ENCODE measurements at regions not wholly inside any gene's neighbourhood (a gene's known extent, or its start where the extent isn't known, plus 50 kb on each side); places are given as distances from the start of the nearest gene placed in this dataset.

DNA sequence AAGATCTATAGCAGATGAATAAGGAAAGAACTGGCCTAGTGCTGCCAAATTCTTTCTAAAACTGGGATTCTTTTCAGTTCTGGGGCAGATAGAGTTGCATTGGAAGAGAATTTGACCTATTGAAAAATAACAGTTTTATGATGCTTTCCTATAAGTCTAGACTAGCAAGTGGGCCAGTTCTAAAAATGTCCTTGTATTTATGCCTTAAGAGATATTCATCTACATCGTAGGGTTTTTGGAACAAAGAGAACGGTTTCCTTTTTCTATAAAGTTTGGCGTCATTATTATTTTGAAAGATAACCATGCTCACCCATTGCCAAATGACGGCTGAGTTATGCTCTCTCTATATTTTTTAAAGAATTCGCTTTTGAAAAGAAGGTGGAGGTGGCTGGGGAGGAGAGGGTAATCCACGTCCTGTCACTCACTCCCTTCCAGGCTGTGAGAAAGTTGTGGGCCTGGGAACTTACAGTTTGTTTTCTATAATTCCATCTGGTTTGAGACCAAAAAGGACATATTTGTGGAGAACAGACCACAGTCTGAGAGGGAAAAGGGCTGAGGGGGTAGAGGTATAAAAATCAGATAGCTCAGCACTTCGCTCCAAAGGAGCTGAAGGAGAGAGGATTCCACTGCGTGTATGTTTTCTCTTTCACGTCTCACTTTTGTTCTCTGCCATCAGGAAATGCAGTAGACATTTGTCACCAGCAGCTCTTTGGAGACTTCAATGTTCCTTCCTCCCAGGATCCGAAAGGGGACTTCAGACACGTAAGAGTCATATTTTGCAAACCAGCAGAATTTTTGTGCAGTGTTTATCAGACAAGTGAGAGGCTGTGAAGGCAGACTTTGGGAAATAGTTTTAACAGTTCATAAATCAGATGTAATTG lies 281.9 kb upstream of the FN1 start:
- H3K27ac ChIP-seq, result peak overlapping the region; percentile 29 to 68
- TF ChIP-seq POLR2AphosphoS5 (IDR thresholded peaks at IDR 0.05) (no peak), POLR2A (IDR thresholded peaks at IDR 0.05) (no peak)
- TF ChIP-seq, protein P1, sequence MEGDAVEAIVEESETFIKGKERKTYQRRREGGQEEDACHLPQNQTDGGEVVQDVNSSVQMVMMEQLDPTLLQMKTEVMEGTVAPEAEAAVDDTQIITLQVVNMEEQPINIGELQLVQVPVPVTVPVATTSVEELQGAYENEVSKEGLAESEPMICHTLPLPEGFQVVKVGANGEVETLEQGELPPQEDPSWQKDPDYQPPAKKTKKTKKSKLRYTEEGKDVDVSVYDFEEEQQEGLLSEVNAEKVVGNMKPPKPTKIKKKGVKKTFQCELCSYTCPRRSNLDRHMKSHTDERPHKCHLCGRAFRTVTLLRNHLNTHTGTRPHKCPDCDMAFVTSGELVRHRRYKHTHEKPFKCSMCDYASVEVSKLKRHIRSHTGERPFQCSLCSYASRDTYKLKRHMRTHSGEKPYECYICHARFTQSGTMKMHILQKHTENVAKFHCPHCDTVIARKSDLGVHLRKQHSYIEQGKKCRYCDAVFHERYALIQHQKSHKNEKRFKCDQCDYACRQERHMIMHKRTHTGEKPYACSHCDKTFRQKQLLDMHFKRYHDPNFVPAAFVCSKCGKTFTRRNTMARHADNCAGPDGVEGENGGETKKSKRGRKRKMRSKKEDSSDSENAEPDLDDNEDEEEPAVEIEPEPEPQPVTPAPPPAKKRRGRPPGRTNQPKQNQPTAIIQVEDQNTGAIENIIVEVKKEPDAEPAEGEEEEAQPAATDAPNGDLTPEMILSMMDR (IDR thresholded peaks at IDR 0.05), result no peak
- H3K27me3 ChIP-seq, result no peaks in the 10 kb centered on the region
- H3K36me3 ChIP-seq, result no peaks in the 10 kb centered on the region
- H3K4me3 ChIP-seq, result no peak overlapping the region
- H3K9me3 ChIP-seq, result no peaks in the 10 kb centered on the region
- H3K4me1 ChIP-seq, result no peaks in the 10 kb centered on the region
- intact Hi-C loops (cut with DNase I; ENCODE audit: low total_unique reads), result no loop called here
- no peak for DNase-seq (ENCODE audit: low spot score in 2 of 2)

DNA sequence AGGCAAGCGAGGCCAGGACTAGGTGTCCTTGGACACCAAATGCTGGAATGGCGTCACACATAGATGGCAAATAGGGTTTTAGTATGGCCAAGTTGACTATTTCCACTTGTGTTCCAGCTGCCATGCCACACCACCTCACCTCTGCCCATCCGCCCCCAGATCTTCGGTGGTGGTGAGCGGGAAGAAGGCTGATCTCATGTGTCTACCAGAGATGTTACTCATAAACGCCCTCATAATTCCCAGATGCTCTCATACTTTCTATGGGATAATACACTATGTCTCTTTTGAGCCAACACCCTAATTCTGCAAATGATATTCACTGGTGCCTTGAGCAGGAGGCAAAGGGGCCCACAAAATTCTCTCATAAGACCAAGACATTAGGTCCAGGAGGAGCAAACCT lies 281.1 kb upstream of the FN1 start:
- no peak overlapping the region for H3K4me3 ChIP-seq
- no peaks in the 10 kb centered on the region for H3K4me1 ChIP-seq
- H3K9me3 ChIP-seq, result no peaks in the 10 kb centered on the region
- no peaks in the 10 kb centered on the region for H3K36me3 ChIP-seq
- H3K27ac ChIP-seq, result peak overlapping the region in 1 of 2 donors; percentile 68
- no peak for DNase-seq (ENCODE audit: low spot score in 2 of 2)
- intact Hi-C loops (cut with DNase I; ENCODE audit: low total_unique reads), result no loop called here
- TF ChIP-seq, protein P1 (IDR thresholded peaks at IDR 0.05), result no peak
- TF ChIP-seq POLR2AphosphoS5 (IDR thresholded peaks at IDR 0.05) (no peak), POLR2A (IDR thresholded peaks at IDR 0.05) (no peak)
- H3K27me3 ChIP-seq, result no peaks in the 10 kb centered on the region

DNA sequence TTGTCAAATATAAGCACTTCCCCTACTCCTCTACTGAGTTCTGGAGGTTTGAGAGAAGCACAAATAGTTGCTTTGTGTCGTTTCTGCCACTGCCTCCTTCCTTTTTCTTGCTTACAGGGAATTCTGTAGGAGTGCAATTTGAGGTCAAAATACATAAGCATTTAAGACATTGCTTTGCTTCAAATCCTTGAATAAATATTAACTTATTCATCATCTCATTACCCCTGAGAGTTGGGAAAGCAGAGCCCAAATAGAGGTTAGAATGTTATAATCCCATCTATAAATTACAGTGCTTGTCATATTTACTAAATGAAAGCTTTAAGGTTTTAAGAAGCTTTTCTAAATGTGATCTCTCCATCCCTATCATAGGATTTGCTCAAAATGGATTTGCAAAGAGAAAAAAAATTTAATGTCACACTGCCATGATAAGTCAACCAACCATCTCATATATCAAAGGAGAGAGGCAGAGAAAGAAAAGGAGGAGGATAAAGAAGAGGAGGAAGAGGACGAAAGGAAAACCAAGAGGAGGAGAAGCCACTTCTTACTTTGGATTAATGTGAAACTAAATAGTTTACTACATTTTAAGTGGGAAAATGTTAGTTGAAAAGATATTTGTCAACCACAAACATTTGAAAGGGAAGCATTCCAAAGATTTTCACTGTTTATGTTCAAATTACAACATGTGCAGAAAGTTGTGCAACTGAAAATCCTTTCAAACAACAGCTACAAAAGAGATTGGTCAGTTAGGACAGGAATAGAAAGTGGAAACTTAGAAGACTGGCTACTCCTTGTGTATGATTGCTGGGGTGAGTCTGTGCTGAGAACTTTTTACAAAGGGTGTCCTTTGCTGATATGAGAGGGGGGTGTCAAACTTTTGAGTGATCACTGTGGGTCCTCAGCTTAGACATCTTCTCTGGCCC lies 277.3 kb upstream of the FN1 start:
- Histone ChIP-seq H3K36me3 (no peaks in the 10 kb centered on the region), H3K27me3 (no peaks in the 10 kb centered on the region), H3K4me3 (no peak overlapping the region), H3K9me3 (no peaks in the 10 kb centered on the region), H3K27ac (peak overlapping the region; percentile 20 to 53), H3K4me1 (no peaks in the 10 kb centered on the region)
- DNase-seq (ENCODE audit: low spot score in 2 of 2), result no peak
- no peak for TF ChIP-seq POLR2AphosphoS5 (IDR thresholded peaks at IDR 0.05)
- no peak for TF ChIP-seq POLR2A (IDR thresholded peaks at IDR 0.05)
- TF ChIP-seq, protein P1 (IDR thresholded peaks at IDR 0.05), result no peak
- intact Hi-C loops (cut with DNase I; ENCODE audit: low total_unique reads), result no loop called here

DNA sequence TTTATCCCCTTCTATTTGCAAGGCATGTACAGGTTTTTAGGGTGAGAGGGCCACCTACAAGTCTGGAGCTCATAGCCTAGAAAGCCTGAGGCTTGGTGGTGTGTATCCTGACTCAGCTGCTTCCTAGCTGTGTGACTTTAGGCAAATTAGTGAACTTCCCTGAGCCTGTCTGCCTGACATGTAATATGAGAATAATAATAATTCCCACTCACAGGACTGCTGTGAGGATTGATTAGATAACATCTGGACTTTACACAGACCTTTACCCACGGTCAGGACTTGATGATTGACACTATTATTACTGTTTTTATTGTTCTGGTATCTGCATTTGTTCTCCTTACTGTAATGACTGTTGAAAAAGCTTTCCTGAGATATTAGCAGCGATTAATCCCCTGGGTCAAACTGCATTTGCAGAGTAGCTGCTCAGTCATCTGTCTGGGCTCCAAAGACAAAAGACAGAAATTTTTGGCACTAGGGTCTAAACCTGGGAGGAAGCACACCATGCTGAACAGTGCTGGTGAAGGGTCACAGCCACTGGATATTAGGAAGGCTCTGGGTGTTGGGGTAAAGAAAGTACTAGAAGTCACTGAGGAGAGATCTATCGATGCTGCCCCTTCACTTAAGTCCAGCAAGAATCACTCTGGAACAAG lies 276.5 kb upstream of the FN1 start:
- no peak overlapping the region for H3K4me3 ChIP-seq
- no peaks in the 10 kb centered on the region for H3K27me3 ChIP-seq
- intact Hi-C loops (cut with DNase I; ENCODE audit: low total_unique reads), result no loop called here
- no peak for DNase-seq (ENCODE audit: low spot score in 2 of 2)
- H3K36me3 ChIP-seq, result no peaks in the 10 kb centered on the region
- peak overlapping the region in 1 of 2 donors; percentile 53 for H3K27ac ChIP-seq
- no peaks in the 10 kb centered on the region for H3K9me3 ChIP-seq
- TF ChIP-seq POLR2AphosphoS5 (IDR thresholded peaks at IDR 0.05) (no peak), POLR2A (IDR thresholded peaks at IDR 0.05) (no peak)
- no peaks in the 10 kb centered on the region for H3K4me1 ChIP-seq

DNA sequence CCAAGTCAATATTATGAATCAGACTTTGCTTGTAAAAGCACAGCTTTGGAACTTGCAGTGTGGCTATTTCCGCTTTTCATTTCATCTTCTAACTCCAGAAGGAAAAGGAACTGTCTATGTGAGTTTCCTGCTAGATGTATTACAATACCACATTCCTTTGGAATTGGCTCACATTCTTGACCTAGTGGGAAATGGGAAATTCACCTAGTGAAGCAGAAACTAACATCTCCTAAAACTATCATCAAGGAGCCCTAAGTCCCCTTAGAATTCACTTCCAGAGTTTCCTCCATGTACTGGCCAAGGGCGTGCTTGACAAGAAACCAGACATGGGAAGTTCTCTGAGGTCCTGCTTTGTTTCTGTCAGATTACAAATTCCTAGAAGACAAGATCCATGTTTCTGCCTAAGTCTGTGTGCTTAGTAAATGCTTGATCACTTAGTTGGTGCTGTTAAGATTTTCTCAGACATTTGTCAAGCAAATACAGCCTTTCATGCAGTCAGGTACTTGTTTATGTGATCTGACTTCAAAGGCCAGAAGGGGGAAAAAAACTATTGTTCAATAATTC lies 275.7 kb upstream of the FN1 start:
- H3K9me3 ChIP-seq, result no peaks in the 10 kb centered on the region
- H3K27me3 ChIP-seq, result no peaks in the 10 kb centered on the region
- no peak for TF ChIP-seq POLR2A (IDR thresholded peaks at IDR 0.05)
- TF ChIP-seq, protein P1 (IDR thresholded peaks at IDR 0.05), result no peak
- TF ChIP-seq POLR2AphosphoS5 (IDR thresholded peaks at IDR 0.05), result no peak
- H3K4me1 ChIP-seq, result no peaks in the 10 kb centered on the region
- H3K36me3 ChIP-seq, result no peaks in the 10 kb centered on the region
- DNase-seq (ENCODE audit: low spot score in 2 of 2), result no peak
- H3K27ac ChIP-seq, result no peak overlapping the region
- intact Hi-C loops (cut with DNase I; ENCODE audit: low total_unique reads), result no loop called here
- no peak overlapping the region for H3K4me3 ChIP-seq
